ENCODE measurements at regions not wholly inside any gene's neighbourhood (a gene's known extent, or its start where the extent isn't known, plus 50 kb on each side); places are given as distances from the start of the nearest gene placed in this dataset.

DNA sequence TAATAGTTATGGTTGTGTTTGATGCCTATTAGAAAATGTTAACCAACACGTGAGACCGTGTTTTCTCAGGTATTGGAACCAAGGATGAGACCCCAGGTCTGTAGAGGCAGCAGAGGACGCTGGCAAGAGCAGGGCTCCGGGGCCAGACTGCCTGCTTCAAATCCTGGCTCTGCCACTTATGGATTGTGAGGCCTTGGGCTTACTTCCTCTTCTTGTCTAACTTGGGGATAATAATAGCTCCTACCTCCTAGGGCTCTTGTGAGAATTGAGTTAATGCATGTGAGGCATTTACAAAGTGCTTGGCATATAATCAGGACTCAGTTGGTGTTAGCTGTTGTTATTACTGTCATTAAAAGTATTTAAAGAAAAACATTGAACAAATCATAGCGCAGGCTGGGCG lies 85.5 kb upstream of the PITX1 start:
- TF ChIP-seq CEBPB (IDR thresholded peaks at IDR 0.05; ENCODE audit: borderline replicate concordance in 1 of 2, low read depth in 2 of 2, low read length in 2 of 2) (no peak), RAD51 (IDR thresholded peaks at IDR 0.05) (no peak), POLR2A (IDR thresholded peaks at IDR 0.05; ENCODE audit: low read depth, low read length) (no peak), SREBF2 (IDR thresholded peaks at IDR 0.05; ENCODE audit: low read length) (no peak)
